ENCODE measurements at regions not wholly inside any gene's neighbourhood (a gene's known extent, or its start where the extent isn't known, plus 50 kb on each side); places are given as distances from the start of the nearest gene placed in this dataset.

- H3K4me3 Mint-ChIP-seq (ENCODE audit: unreplicated experiment), result no peak overlapping the region
- no peak for TF ChIP-seq CTCF (IDR thresholded peaks at IDR 0.05; ENCODE audit: unreplicated experiment)
- ChIA-PET CTCF (interaction anchor here (0.6 to 1.0 kb wide), 2 partner anchors 52 to 304 kb away, joined by 3 to 4 read pairs; no protein-coding TSS in a partner anchor), POLR2A (no interaction called here)
- no peaks in the 10 kb centered on the region for H3K36me3 Mint-ChIP-seq (ENCODE audit: insufficient read depth, unreplicated experiment)
- no peak for DNase-seq (ENCODE audit: unreplicated experiment)
- intact Hi-C loops (cut with micrococcal nuclease), result no loop called here
- BruUV-seq (replicated peaks), result no TSS peak
- no peak overlapping the region for H3K27ac Mint-ChIP-seq (ENCODE audit: low read depth, unreplicated experiment)
- H3K27me3 Mint-ChIP-seq (ENCODE audit: insufficient read depth, unreplicated experiment), result no peaks in the 10 kb centered on the region
- peaks cover 6% of the 10 kb centered on the region for H3K9me3 Mint-ChIP-seq (ENCODE audit: unreplicated experiment)
- H3K4me1 Mint-ChIP-seq (ENCODE audit: insufficient read depth, unreplicated experiment), result no peaks in the 10 kb centered on the region
These were observed 651.7 kb upstream of the CCNG1 start for GRCh38 chr5:162785673-162786072.

GRCh38 chr5:162786234-162786633, 651.2 kb upstream of the CCNG1 start:
- H3K27me3 Mint-ChIP-seq (ENCODE audit: insufficient read depth, unreplicated experiment), result no peaks in the 10 kb centered on the region
- no peak for DNase-seq (ENCODE audit: unreplicated experiment)
- intact Hi-C loops (cut with micrococcal nuclease), result no loop called here
- TF ChIP-seq CTCF (IDR thresholded peaks at IDR 0.05; ENCODE audit: unreplicated experiment), result no peak
- H3K4me3 Mint-ChIP-seq (ENCODE audit: unreplicated experiment), result no peak overlapping the region
- H3K4me1 Mint-ChIP-seq (ENCODE audit: insufficient read depth, unreplicated experiment), result no peaks in the 10 kb centered on the region
- POLR2A ChIA-PET, result no interaction called here
- no peak overlapping the region for H3K27ac Mint-ChIP-seq (ENCODE audit: low read depth, unreplicated experiment)
- peaks cover 6% of the 10 kb centered on the region for H3K9me3 Mint-ChIP-seq (ENCODE audit: unreplicated experiment)
- H3K36me3 Mint-ChIP-seq (ENCODE audit: insufficient read depth, unreplicated experiment), result no peaks in the 10 kb centered on the region
- CTCF ChIA-PET, result no interaction called here
- no TSS peak for BruUV-seq (replicated peaks)

- H3K36me3 Mint-ChIP-seq (ENCODE audit: insufficient read depth, unreplicated experiment), result no peaks in the 10 kb centered on the region
These were observed 640.9 kb upstream of the CCNG1 start for GRCh38 chr5:162796507-162796906.

GRCh38 chr5:162800301-162800700, 637.1 kb upstream of the CCNG1 start:
- H3K27ac Mint-ChIP-seq (ENCODE audit: low read depth, unreplicated experiment), result no peak overlapping the region
- ChIA-PET CTCF (interaction anchor here (0.9 kb wide), 1 partner anchor 12 kb away, joined by 3 read pairs; no protein-coding TSS in a partner anchor), POLR2A (no interaction called here)

More at GRCh38 chr5:162796507-162796906, 640.9 kb upstream of the CCNG1 start:
- no peak for DNase-seq (ENCODE audit: unreplicated experiment)
- Mint-ChIP-seq H3K27ac (ENCODE audit: low read depth, unreplicated experiment) (no peak overlapping the region), H3K27me3 (ENCODE audit: insufficient read depth, unreplicated experiment) (no peaks in the 10 kb centered on the region), H3K4me1 (ENCODE audit: insufficient read depth, unreplicated experiment) (no peaks in the 10 kb centered on the region), H3K4me3 (ENCODE audit: unreplicated experiment) (no peak overlapping the region), H3K9me3 (ENCODE audit: unreplicated experiment) (no peaks in the 10 kb centered on the region)
- intact Hi-C loops (cut with micrococcal nuclease), result no loop called here
- no TSS peak for BruUV-seq (replicated peaks)
- POLR2A ChIA-PET, result interaction anchor here (0.5 kb wide), 1 partner anchor 77 kb away, joined by 4 read pairs; no protein-coding TSS in a partner anchor
- TF ChIP-seq CTCF (IDR thresholded peaks at IDR 0.05; ENCODE audit: unreplicated experiment), result no peak
- CTCF ChIA-PET, result interaction anchor here (0.6 kb wide), 1 partner anchor 599 kb away, joined by 4 read pairs; no protein-coding TSS in a partner anchor

More at GRCh38 chr5:162800301-162800700, 637.1 kb upstream of the CCNG1 start:
- Mint-ChIP-seq H3K4me3 (ENCODE audit: unreplicated experiment) (no peak overlapping the region), H3K27me3 (ENCODE audit: insufficient read depth, unreplicated experiment) (no peaks in the 10 kb centered on the region), H3K4me1 (ENCODE audit: insufficient read depth, unreplicated experiment) (no peaks in the 10 kb centered on the region), H3K9me3 (ENCODE audit: unreplicated experiment) (no peaks in the 10 kb centered on the region), H3K36me3 (ENCODE audit: insufficient read depth, unreplicated experiment) (no peaks in the 10 kb centered on the region)
- intact Hi-C loops (cut with micrococcal nuclease), result no loop called here
- no peak for DNase-seq (ENCODE audit: unreplicated experiment)
- BruUV-seq (replicated peaks), result no TSS peak
- no peak for TF ChIP-seq CTCF (IDR thresholded peaks at IDR 0.05; ENCODE audit: unreplicated experiment)

All from MCF 10A (cell line).